ENCODE measurements at regions not wholly inside any gene's neighbourhood (a gene's known extent, or its start where the extent isn't known, plus 50 kb on each side); places are given as distances from the start of the nearest gene placed in this dataset.

DNA sequence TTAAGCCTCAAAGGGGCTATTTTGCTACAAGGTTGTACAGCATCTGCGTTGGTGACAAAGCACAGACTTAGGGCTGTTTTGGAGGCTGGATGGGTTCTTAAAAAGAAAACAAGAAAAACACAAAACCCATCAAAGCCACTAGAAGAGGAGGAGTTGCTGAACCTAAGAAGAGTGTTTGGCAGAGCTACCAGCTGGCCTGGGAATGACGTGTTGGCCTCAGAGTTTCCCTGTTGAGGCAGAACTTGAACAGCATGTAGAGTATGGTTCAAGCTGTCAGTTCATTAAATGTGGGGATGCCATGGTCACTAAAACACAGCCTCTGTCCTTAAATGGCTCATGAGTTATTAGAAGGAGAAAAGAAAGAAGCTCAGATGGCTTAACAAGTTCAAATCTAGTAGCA, 162.5 kb downstream of the TTC32 start:
- TF ChIP-seq, protein P1, sequence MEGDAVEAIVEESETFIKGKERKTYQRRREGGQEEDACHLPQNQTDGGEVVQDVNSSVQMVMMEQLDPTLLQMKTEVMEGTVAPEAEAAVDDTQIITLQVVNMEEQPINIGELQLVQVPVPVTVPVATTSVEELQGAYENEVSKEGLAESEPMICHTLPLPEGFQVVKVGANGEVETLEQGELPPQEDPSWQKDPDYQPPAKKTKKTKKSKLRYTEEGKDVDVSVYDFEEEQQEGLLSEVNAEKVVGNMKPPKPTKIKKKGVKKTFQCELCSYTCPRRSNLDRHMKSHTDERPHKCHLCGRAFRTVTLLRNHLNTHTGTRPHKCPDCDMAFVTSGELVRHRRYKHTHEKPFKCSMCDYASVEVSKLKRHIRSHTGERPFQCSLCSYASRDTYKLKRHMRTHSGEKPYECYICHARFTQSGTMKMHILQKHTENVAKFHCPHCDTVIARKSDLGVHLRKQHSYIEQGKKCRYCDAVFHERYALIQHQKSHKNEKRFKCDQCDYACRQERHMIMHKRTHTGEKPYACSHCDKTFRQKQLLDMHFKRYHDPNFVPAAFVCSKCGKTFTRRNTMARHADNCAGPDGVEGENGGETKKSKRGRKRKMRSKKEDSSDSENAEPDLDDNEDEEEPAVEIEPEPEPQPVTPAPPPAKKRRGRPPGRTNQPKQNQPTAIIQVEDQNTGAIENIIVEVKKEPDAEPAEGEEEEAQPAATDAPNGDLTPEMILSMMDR (IDR thresholded peaks at IDR 0.05) = no peak
- no peak overlapping the region for H3K9ac ChIP-seq (ENCODE audit: low read length)
- peaks cover 0 to 3% (median 0%) of the 10 kb centered on the region in 4 experiments for H3K27me3 ChIP-seq (replicated peaks in 1 of 4; ENCODE audit: control extremely low read depth in 1 of 4, control insufficient read depth in 3 of 4, insufficient read depth in 4 of 4, low read length in 3 of 4)
- no peaks in the 10 kb centered on the region for H3K36me3 ChIP-seq (replicated peaks in 1 of 2; ENCODE audit: control extremely low read depth in 1 of 2, control insufficient read depth in 1 of 2, extremely low read depth in 1 of 2, insufficient read depth in 2 of 2, low read length in 1 of 2)
- no peaks in the 10 kb centered on the region for H3K9me3 ChIP-seq (ENCODE audit: control extremely low read depth in 1 of 3, control insufficient read depth in 2 of 3, insufficient read depth in 1 of 3, low read length in 2 of 3)
- no peaks in the 10 kb centered on the region for H3K4me1 ChIP-seq (ENCODE audit: control insufficient read depth in 2 of 2, insufficient read depth in 2 of 2, low read length in 2 of 2)
- DNase-seq (no peak), ATAC-seq (ENCODE audit: low read depth) (no peak)
- no peak overlapping the region for H3K4me3 ChIP-seq (ENCODE audit: control extremely low read depth in 1 of 5, extremely low read depth in 1 of 5, insufficient read depth in 1 of 5, low read depth in 2 of 5, low read length in 4 of 5)
- Mint-ChIP-seq H3K27ac (no peak overlapping the region), H3K4me3 (no peak overlapping the region), H3K4me1 (no peaks in the 10 kb centered on the region), H3K27me3 (peaks cover 16% of the 10 kb centered on the region), H3K9me3 (ENCODE audit: insufficient read depth) (no peaks in the 10 kb centered on the region)
- intact Hi-C loops (cut with micrococcal nuclease) = no loop called here
- CTCF ChIA-PET = no interaction called here
- H3K79me2 ChIP-seq (ENCODE audit: control insufficient read depth, insufficient read depth, low read length) = no peaks in the 10 kb centered on the region
- no peak overlapping the region for H2AFZ ChIP-seq (ENCODE audit: insufficient read depth, low read depth, low read length, poor library complexity, severe bottlenecking)
- POLR2A ChIA-PET = no interaction called here
- H4K20me1 ChIP-seq (ENCODE audit: control insufficient read depth, insufficient read depth, low read length, poor library complexity, severe bottlenecking) = no peaks in the 10 kb centered on the region
- 100% methylated on average over 1 of the region's 2 CpGs for WGBS (ENCODE audit: insufficient coverage)
- H3K4me2 ChIP-seq (replicated peaks; ENCODE audit: low read depth, low read length, poor library complexity, severe bottlenecking) = no peak overlapping the region
- no peak overlapping the region for H3K27ac ChIP-seq (ENCODE audit: low read length in 2 of 2)

DNA sequence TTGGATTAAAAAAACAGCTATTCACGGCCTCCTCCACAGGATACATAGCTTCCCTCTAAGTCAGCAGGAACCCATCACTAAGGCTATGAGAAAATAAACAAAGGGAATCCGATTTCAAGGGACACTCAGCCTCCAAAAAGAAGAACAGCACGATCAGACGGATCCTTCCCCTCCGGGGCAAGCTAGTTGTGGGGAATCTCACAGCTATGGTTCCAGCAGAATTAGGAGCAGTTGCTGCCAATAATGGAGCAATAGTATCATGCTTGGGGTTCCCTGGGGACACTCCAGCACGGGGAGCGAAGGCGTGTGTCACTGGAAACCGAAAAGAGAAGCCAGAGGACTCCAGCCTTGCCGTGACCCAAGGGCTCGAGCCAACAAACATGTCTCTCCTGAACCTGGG, 163.1 kb downstream of the TTC32 start:
- Mint-ChIP-seq H3K4me3 (no peak overlapping the region), H3K27me3 (peaks cover 16% of the 10 kb centered on the region), H3K9me3 (ENCODE audit: insufficient read depth) (no peaks in the 10 kb centered on the region), H3K27ac (no peak overlapping the region), H3K4me1 (no peaks in the 10 kb centered on the region)
- Histone ChIP-seq H3K27ac (ENCODE audit: low read length in 2 of 2) (no peak overlapping the region), H3K4me1 (ENCODE audit: control insufficient read depth in 2 of 2, insufficient read depth in 2 of 2, low read length in 2 of 2) (no peaks in the 10 kb centered on the region), H3K9ac (ENCODE audit: low read length) (no peak overlapping the region), H3K4me2 (replicated peaks; ENCODE audit: low read depth, low read length, poor library complexity, severe bottlenecking) (no peak overlapping the region), H3K9me3 (ENCODE audit: control extremely low read depth in 1 of 3, control insufficient read depth in 2 of 3, insufficient read depth in 1 of 3, low read length in 2 of 3) (no peaks in the 10 kb centered on the region), H3K36me3 (replicated peaks in 1 of 2; ENCODE audit: control extremely low read depth in 1 of 2, control insufficient read depth in 1 of 2, extremely low read depth in 1 of 2, insufficient read depth in 2 of 2, low read length in 1 of 2) (no peaks in the 10 kb centered on the region), H4K20me1 (ENCODE audit: control insufficient read depth, insufficient read depth, low read length, poor library complexity, severe bottlenecking) (no peaks in the 10 kb centered on the region), H3K27me3 (replicated peaks in 1 of 4; ENCODE audit: control extremely low read depth in 1 of 4, control insufficient read depth in 3 of 4, insufficient read depth in 4 of 4, low read length in 3 of 4) (peaks cover 0 to 3% (median 0%) of the 10 kb centered on the region in 4 experiments), H3K79me2 (ENCODE audit: control insufficient read depth, insufficient read depth, low read length) (no peaks in the 10 kb centered on the region), H2AFZ (ENCODE audit: insufficient read depth, low read depth, low read length, poor library complexity, severe bottlenecking) (no peak overlapping the region), H3K4me3 (ENCODE audit: control extremely low read depth in 1 of 5, extremely low read depth in 1 of 5, insufficient read depth in 1 of 5, low read depth in 2 of 5, low read length in 4 of 5) (no peak overlapping the region)
- intact Hi-C loops (cut with micrococcal nuclease) = no loop called here
- DNase-seq (no peak), ATAC-seq (ENCODE audit: low read depth) (no peak)
- CTCF ChIA-PET = no interaction called here
- TF ChIP-seq, protein P1 (IDR thresholded peaks at IDR 0.05) = no peak
- TF ChIP-seq EZH2 (IDR thresholded peaks at IDR 0.05; ENCODE audit: borderline replicate concordance, insufficient read depth, low read depth, low read length, poor library complexity, severe bottlenecking) = no peak
- POLR2A ChIA-PET = no interaction called here
- WGBS (ENCODE audit: insufficient coverage) = 80% methylated on average over 10 of the region's 11 CpGs

Measured in B cell (primary cell).